ENCODE measurements at regions not wholly inside any gene's neighbourhood (a gene's known extent, or its start where the extent isn't known, plus 50 kb on each side); places are given as distances from the start of the nearest gene placed in this dataset.

GRCh38 chr4:185895866-185896265, 83.9 kb upstream of the SORBS2 start:
- no peak for ATAC-seq (replicated peaks in 6 of 8)
- H3K27ac ChIP-seq, result no peak overlapping the region
- H3K4me1 ChIP-seq (replicated peaks in 1 of 2), result peaks cover 4 to 10% of the 10 kb centered on the region in 2 donors
- 54 to 100% (median 94%) methylated on average over 1 to 3 of the region's 3 CpGs; no CpG with 5 or more reads in 1 of the 10 experiments for WGBS, 10 experiments
- H3K4me3 ChIP-seq, result no peak overlapping the region
- in situ Hi-C loops (cut with MboI; ENCODE audit: low pct_unique_long_range_greater_than_20kb in 2 of 9, low sequenced_read_pairs in 9 of 9, unreplicated experiment in 9 of 9), result loop anchor here in 1 of 9 experiments (25.0 kb wide), 1 partner anchor 116 kb away; no protein-coding TSS in a partner anchor

- Histone ChIP-seq H3K27ac (no peak overlapping the region), H3K4me1 (replicated peaks in 1 of 2) (peaks cover 4 to 10% of the 10 kb centered on the region in 2 donors), H3K4me3 (no peak overlapping the region)
- WGBS, 10 experiments, result 46 to 100% (median 89%) methylated on average over 1 to 9 of the region's 11 CpGs
- ATAC-seq (replicated peaks in 6 of 8), result peak in 3 of 8 experiments; percentile 20 to 85 (median 43)
- in situ Hi-C loops (cut with MboI; ENCODE audit: low pct_unique_long_range_greater_than_20kb in 2 of 9, low sequenced_read_pairs in 9 of 9, unreplicated experiment in 9 of 9), result loop anchor here in 1 of 9 experiments (25.0 kb wide), 1 partner anchor 115 kb away; no protein-coding TSS in a partner anchor
Measured at GRCh38 chr4:185896817-185897488, 85.0 kb upstream of the SORBS2 start.

GRCh38 chr4:185898413-185898812, 86.4 kb upstream of the SORBS2 start:
- peaks cover 4 to 10% of the 10 kb centered on the region in 2 donors for H3K4me1 ChIP-seq (replicated peaks in 1 of 2)

GRCh38 chr4:185899833-185900232, 87.8 kb upstream of the SORBS2 start:
- Histone ChIP-seq H3K4me1 (replicated peaks in 1 of 2) (peaks cover under 1 to 3% of the 10 kb centered on the region in 2 donors), H3K4me3 (no peak overlapping the region), H3K27ac (no peak overlapping the region)
- WGBS, 10 experiments, result 17 to 100% (median 82%) methylated on average over 1 to 4 of the region's 4 CpGs; no CpG with 5 or more reads in 1 of the 10 experiments
- no peak for ATAC-seq (replicated peaks in 6 of 8)
- in situ Hi-C loops (cut with MboI; ENCODE audit: low pct_unique_long_range_greater_than_20kb in 2 of 9, low sequenced_read_pairs in 9 of 9, unreplicated experiment in 9 of 9), result loop anchor here in 1 of 9 experiments (25.0 kb wide), 1 partner anchor 112 kb away; no protein-coding TSS in a partner anchor

More at GRCh38 chr4:185898413-185898812, 86.4 kb upstream of the SORBS2 start:
- ATAC-seq (replicated peaks in 6 of 8), result no peak
- in situ Hi-C loops (cut with MboI; ENCODE audit: low pct_unique_long_range_greater_than_20kb in 2 of 9, low sequenced_read_pairs in 9 of 9, unreplicated experiment in 9 of 9), result loop anchor here in 1 of 9 experiments (25.0 kb wide), 1 partner anchor 114 kb away; no protein-coding TSS in a partner anchor
- Histone ChIP-seq H3K4me3 (no peak overlapping the region), H3K27ac (no peak overlapping the region)
- whole genome bisulfite sequencing, 10 experiments, result 25 to 100% (median 79%) methylated on average over 1 to 8 of the region's 8 CpGs

- no peaks in the 10 kb centered on the region for H3K4me1 ChIP-seq (replicated peaks in 1 of 2)
- in situ Hi-C loops (cut with MboI; ENCODE audit: low pct_unique_long_range_greater_than_20kb in 2 of 9, low sequenced_read_pairs in 9 of 9, unreplicated experiment in 9 of 9), result no loop called here
- H3K4me3 ChIP-seq, result no peak overlapping the region
- 40 to 100% (median 80%) methylated on average over 1 to 4 of the region's 4 CpGs for WGBS, 10 experiments
- no peak overlapping the region for H3K27ac ChIP-seq
- ATAC-seq (replicated peaks in 6 of 8), result no peak
Measured at GRCh38 chr4:185902654-185903053, 90.7 kb upstream of the SORBS2 start.

- in situ Hi-C loops (cut with MboI; ENCODE audit: low pct_unique_long_range_greater_than_20kb in 2 of 9, low sequenced_read_pairs in 9 of 9, unreplicated experiment in 9 of 9), result no loop called here
Measured at GRCh38 chr4:185903205-185903604, 91.2 kb upstream of the SORBS2 start.

GRCh38 chr4:185904381-185904780, 92.4 kb upstream of the SORBS2 start:
- Histone ChIP-seq H3K27ac (no peak overlapping the region), H3K4me1 (replicated peaks in 1 of 2) (no peaks in the 10 kb centered on the region), H3K4me3 (no peak overlapping the region)
- in situ Hi-C loops (cut with MboI; ENCODE audit: low pct_unique_long_range_greater_than_20kb in 2 of 9, low sequenced_read_pairs in 9 of 9, unreplicated experiment in 9 of 9), result no loop called here
- no peak for ATAC-seq (replicated peaks in 6 of 8)
- WGBS, 10 experiments, result 37 to 100% (median 90%) methylated on average over 2 to 5 of the region's 5 CpGs; no CpG with 5 or more reads in 2 of the 10 experiments

More at GRCh38 chr4:185903205-185903604, 91.2 kb upstream of the SORBS2 start:
- Histone ChIP-seq H3K4me3 (no peak overlapping the region), H3K4me1 (replicated peaks in 1 of 2) (no peaks in the 10 kb centered on the region), H3K27ac (no peak overlapping the region)
- no peak for ATAC-seq (replicated peaks in 6 of 8)
- 33 to 100% (median 100%) methylated on average over 1 of the region's 1 CpG; no CpG with 5 or more reads in 2 of the 10 experiments for WGBS, 10 experiments

- Histone ChIP-seq H3K4me3 (no peak overlapping the region), H3K4me1 (replicated peaks in 1 of 2) (peaks cover 0 to 3% of the 10 kb centered on the region in 2 donors), H3K27ac (no peak overlapping the region)
- WGBS, 10 experiments, result 17 to 80% (median 55%) methylated on average over 1 to 2 of the region's 2 CpGs; no CpG with 5 or more reads in 2 of the 10 experiments
- ATAC-seq (replicated peaks in 6 of 8), result peak in 3 of 8 experiments; percentile 45 to 89 (median 86)
- in situ Hi-C loops (cut with MboI; ENCODE audit: low pct_unique_long_range_greater_than_20kb in 2 of 9, low sequenced_read_pairs in 9 of 9, unreplicated experiment in 9 of 9), result no loop called here
Measured at GRCh38 chr4:185909972-185910371, 98.0 kb upstream of the SORBS2 start.

- in situ Hi-C loops (cut with MboI; ENCODE audit: low pct_unique_long_range_greater_than_20kb in 2 of 9, low sequenced_read_pairs in 9 of 9, unreplicated experiment in 9 of 9), result no loop called here
- 31 to 100% (median 81%) methylated on average over 1 to 4 of the region's 4 CpGs; no CpG with 5 or more reads in 2 of the 10 experiments for WGBS, 10 experiments
Measured at GRCh38 chr4:185911556-185912064, 99.6 kb upstream of the SORBS2 start.

GRCh38 chr4:185912779-185913178, 100.8 kb upstream of the SORBS2 start:
- ATAC-seq (replicated peaks in 6 of 8), result peak in 6 of 8 experiments; percentile 46 to 71 (median 62)
- Histone ChIP-seq H3K4me1 (replicated peaks in 1 of 2) (peaks cover 0 to 3% of the 10 kb centered on the region in 2 donors), H3K27ac (no peak overlapping the region), H3K4me3 (no peak overlapping the region)
- 0 to 87% (median 50%) methylated on average over 2 to 4 of the region's 4 CpGs for WGBS, 10 experiments
- in situ Hi-C loops (cut with MboI; ENCODE audit: low pct_unique_long_range_greater_than_20kb in 2 of 9, low sequenced_read_pairs in 9 of 9, unreplicated experiment in 9 of 9), result no loop called here

More at GRCh38 chr4:185911556-185912064, 99.6 kb upstream of the SORBS2 start:
- no peak overlapping the region for H3K4me3 ChIP-seq
- no peak overlapping the region for H3K27ac ChIP-seq
- ATAC-seq (replicated peaks in 6 of 8), result peak in 1 of 8 experiments; percentile 46
- H3K4me1 ChIP-seq (replicated peaks in 1 of 2), result peaks cover 0 to 3% of the 10 kb centered on the region in 2 donors

GRCh38 chr4:185914583-185915199, 102.7 kb upstream of the SORBS2 start:
- H3K27ac ChIP-seq, result no peak overlapping the region
- 14 to 76% (median 56%) methylated on average over 1 to 10 of the region's 11 CpGs for WGBS, 10 experiments

GRCh38 chr4:185915271-185915670, 103.3 kb upstream of the SORBS2 start:
- peak in 1 of 8 experiments; percentile 11 for ATAC-seq (replicated peaks in 6 of 8)
- in situ Hi-C loops (cut with MboI; ENCODE audit: low pct_unique_long_range_greater_than_20kb in 2 of 9, low sequenced_read_pairs in 9 of 9, unreplicated experiment in 9 of 9), result no loop called here
- WGBS, 10 experiments, result 0 to 67% (median 40%) methylated on average over 1 to 2 of the region's 2 CpGs; no CpG with 5 or more reads in 1 of the 10 experiments
- H3K27ac ChIP-seq, result no peak overlapping the region
- H3K4me3 ChIP-seq, result no peak overlapping the region
- H3K4me1 ChIP-seq (replicated peaks in 1 of 2), result peaks cover 0 to 3% of the 10 kb centered on the region in 2 donors

More at GRCh38 chr4:185914583-185915199, 102.7 kb upstream of the SORBS2 start:
- H3K4me3 ChIP-seq, result no peak overlapping the region
- peaks cover 0 to 3% of the 10 kb centered on the region in 2 donors for H3K4me1 ChIP-seq (replicated peaks in 1 of 2)
- in situ Hi-C loops (cut with MboI; ENCODE audit: low pct_unique_long_range_greater_than_20kb in 2 of 9, low sequenced_read_pairs in 9 of 9, unreplicated experiment in 9 of 9), result no loop called here
- peak in 5 of 8 experiments; percentile 67 to 89 (median 85) for ATAC-seq (replicated peaks in 6 of 8)

- in situ Hi-C loops (cut with MboI; ENCODE audit: low pct_unique_long_range_greater_than_20kb in 2 of 9, low sequenced_read_pairs in 9 of 9, unreplicated experiment in 9 of 9), result no loop called here
- no peak overlapping the region for H3K4me3 ChIP-seq
- 31 to 100% (median 95%) methylated on average over 1 to 4 of the region's 4 CpGs for WGBS, 10 experiments
- no peak for ATAC-seq (replicated peaks in 6 of 8)
- peaks cover 0 to 3% of the 10 kb centered on the region in 2 donors for H3K4me1 ChIP-seq (replicated peaks in 1 of 2)
- H3K27ac ChIP-seq, result no peak overlapping the region
Measured at GRCh38 chr4:185915817-185916216, 103.8 kb upstream of the SORBS2 start.

Data from motor neuron (in vitro differentiated cells).